Prostate gland (tissue), 2 donors: ENCODE measurements at regions not wholly inside any gene's neighbourhood (a gene's known extent, or its start where the extent isn't known, plus 50 kb on each side); places are given as distances from the start of the nearest gene placed in this dataset.

ENCODE experiments used
- POLR2A ChIP-seq: fragments of 450-650 bp; IDR thresholded peaks from one replicate; pipeline ENCODE4 v1.6.1; 2016; ENCODE audit warnings: antibody characterized with exemption, mild to moderate bottlenecking
- TF ChIP-seq, protein P1 (sequence below), 4 experiments: fragments of 200-600 bp in 2 of 4; fragments of 450-650 bp in 2 of 4; sonication (generic) in 2 of 4; IDR thresholded peaks; 1 replicate in 3 of 4; 2 replicates in 1 of 4; pipeline ENCODE4 v1.5.1; 2016 to 2019; ENCODE audit warnings: antibody characterized with exemption in 4 of 4, mild to moderate bottlenecking in 2 of 4, moderate library complexity in 2 of 4

DNA sequence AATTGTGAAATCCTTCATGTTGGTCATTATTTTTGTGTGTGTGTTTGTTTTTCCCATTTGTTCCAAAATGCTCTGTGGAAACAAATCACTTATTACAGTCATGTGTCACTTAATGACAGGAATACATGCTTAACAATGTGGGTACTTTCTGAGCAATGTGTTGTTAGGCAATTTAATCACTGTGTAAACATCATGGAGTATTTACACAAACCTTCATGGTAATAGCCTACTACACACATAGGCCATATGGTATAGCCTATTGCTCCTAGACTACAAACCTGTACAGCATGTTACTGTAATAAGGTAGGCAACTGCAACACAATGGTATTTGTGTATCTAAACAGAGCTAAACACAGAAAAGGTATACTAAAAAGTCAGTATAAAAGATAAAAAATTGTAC lies 388.9 kb upstream of the PPP1R2C start:
- TF ChIP-seq, protein P1, sequence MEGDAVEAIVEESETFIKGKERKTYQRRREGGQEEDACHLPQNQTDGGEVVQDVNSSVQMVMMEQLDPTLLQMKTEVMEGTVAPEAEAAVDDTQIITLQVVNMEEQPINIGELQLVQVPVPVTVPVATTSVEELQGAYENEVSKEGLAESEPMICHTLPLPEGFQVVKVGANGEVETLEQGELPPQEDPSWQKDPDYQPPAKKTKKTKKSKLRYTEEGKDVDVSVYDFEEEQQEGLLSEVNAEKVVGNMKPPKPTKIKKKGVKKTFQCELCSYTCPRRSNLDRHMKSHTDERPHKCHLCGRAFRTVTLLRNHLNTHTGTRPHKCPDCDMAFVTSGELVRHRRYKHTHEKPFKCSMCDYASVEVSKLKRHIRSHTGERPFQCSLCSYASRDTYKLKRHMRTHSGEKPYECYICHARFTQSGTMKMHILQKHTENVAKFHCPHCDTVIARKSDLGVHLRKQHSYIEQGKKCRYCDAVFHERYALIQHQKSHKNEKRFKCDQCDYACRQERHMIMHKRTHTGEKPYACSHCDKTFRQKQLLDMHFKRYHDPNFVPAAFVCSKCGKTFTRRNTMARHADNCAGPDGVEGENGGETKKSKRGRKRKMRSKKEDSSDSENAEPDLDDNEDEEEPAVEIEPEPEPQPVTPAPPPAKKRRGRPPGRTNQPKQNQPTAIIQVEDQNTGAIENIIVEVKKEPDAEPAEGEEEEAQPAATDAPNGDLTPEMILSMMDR (IDR thresholded peaks at IDR 0.05) = no peak
- TF ChIP-seq POLR2A = no peak
